Neuronal stem cell (in vitro differentiated cells): ENCODE measurements at regions not wholly inside any gene's neighbourhood (a gene's known extent, or its start where the extent isn't known, plus 50 kb on each side); places are given as distances from the start of the nearest gene placed in this dataset.

Source experiments
- DNase-seq: peaks from one replicate; pipeline ENCODE4 v3.0.0-alpha.2; 2013; ENCODE audit warnings: low spot score
- H2AFZ ChIP-seq: one replicate; pipeline ENCODE4 v1.6.1; 2013; ENCODE audit warnings: mild to moderate bottlenecking, low read length, inconsistent platforms
- H2AK5ac ChIP-seq: 2 replicates; pipeline ENCODE4 v1.6.1; 2013; ENCODE audit warnings: low read depth, mild to moderate bottlenecking, inconsistent platforms, low read length, moderate library complexity, mixed read lengths
- H2BK120ac ChIP-seq: 2 replicates; pipeline ENCODE4 v1.6.1; 2013; ENCODE audit warnings: low read depth, mild to moderate bottlenecking, inconsistent platforms, low read length, moderate library complexity, mixed read lengths
- H2BK12ac ChIP-seq: one replicate; pipeline ENCODE4 v1.6.1; 2013; ENCODE audit warnings: low read length, inconsistent platforms
- H2BK15ac ChIP-seq: 2 replicates; pipeline ENCODE4 v1.6.1; 2013; ENCODE audit warnings: mild to moderate bottlenecking, low read length, inconsistent platforms, mixed read lengths
- H2BK5ac ChIP-seq: one replicate; pipeline ENCODE4 v1.6.1; 2013; ENCODE audit warnings: inconsistent platforms, mild to moderate bottlenecking, low read length, moderate library complexity
- H3K14ac ChIP-seq: one replicate; pipeline ENCODE4 v1.6.1; 2013; ENCODE audit warnings: low read length, inconsistent platforms
- H3K18ac ChIP-seq: 2 replicates; pipeline ENCODE4 v1.6.1; 2013; ENCODE audit warnings: low read length, inconsistent platforms
- H3K23ac ChIP-seq: 2 replicates; pipeline ENCODE4 v1.6.1; 2013; ENCODE audit warnings: low read depth, mild to moderate bottlenecking, mixed read lengths, low read length, inconsistent platforms; ENCODE audit not compliant: poor library complexity
- H3K27ac ChIP-seq: replicated peaks from 3 replicates; pipeline ENCODE4 v1.5.1; 2013; ENCODE audit warnings: low read length, inconsistent platforms
- H3K27me3 ChIP-seq, 3 experiments: 2 replicates each; pipeline ENCODE4 v1.6.1; 2013; ENCODE audit warnings: low read length in 3 of 3, mild to moderate bottlenecking in 2 of 3, inconsistent platforms in 1 of 3, low read depth in 1 of 3, mixed read lengths in 1 of 3, moderate library complexity in 1 of 3; ENCODE audit not compliant: control insufficient read depth in 3 of 3, insufficient read depth in 3 of 3
- H3K36me3 ChIP-seq, 2 donors: replicated peaks in 1 of 2; 2 replicates each; pipeline ENCODE4 v1.6.1; 2013; ENCODE audit warnings: low read length in 2 of 2; ENCODE audit not compliant: control insufficient read depth in 2 of 2, insufficient read depth in 2 of 2
- H3K4ac ChIP-seq: 2 replicates; pipeline ENCODE4 v1.6.1; 2013; ENCODE audit warnings: inconsistent platforms, mild to moderate bottlenecking, low read length, moderate library complexity
- H3K4me1 ChIP-seq, 2 donors: 1 replicate in 1 of 2; 2 replicates in 1 of 2; pipeline ENCODE4 v1.6.1; 2013; ENCODE audit warnings: low read length in 2 of 2, low read depth in 1 of 2; ENCODE audit not compliant: control insufficient read depth in 2 of 2, insufficient read depth in 1 of 2
- H3K4me2 ChIP-seq: one replicate; pipeline ENCODE4 v1.6.1; 2013; ENCODE audit warnings: mild to moderate bottlenecking, low read length, inconsistent platforms; ENCODE audit not compliant: insufficient read depth, poor library complexity, severe bottlenecking
- H3K4me3 ChIP-seq, 2 donors: 2 replicates each; pipeline ENCODE4 v1.5.1; 2013; ENCODE audit warnings: low read length in 2 of 2, mild to moderate bottlenecking in 2 of 2, inconsistent platforms in 1 of 2, moderate library complexity in 1 of 2
- H3K79me1 ChIP-seq: one replicate; pipeline ENCODE4 v1.6.1; 2013; ENCODE audit warnings: low read depth, mild to moderate bottlenecking, inconsistent platforms, low read length, moderate library complexity
- H3K9ac ChIP-seq: one replicate; pipeline ENCODE4 v1.6.1; 2013; ENCODE audit warnings: mild to moderate bottlenecking, low read depth, low read length, inconsistent platforms; ENCODE audit not compliant: poor library complexity
- H3K9me3 ChIP-seq, 2 donors: replicated peaks in 1 of 2; 2 replicates each; pipeline versions ENCODE3 to v1.6.1; 2013; ENCODE audit warnings: low read length in 2 of 2, mild to moderate bottlenecking in 2 of 2, inconsistent platforms in 1 of 2, low read depth in 1 of 2, mixed read lengths in 1 of 2, moderate library complexity in 1 of 2; ENCODE audit not compliant: control insufficient read depth in 2 of 2, insufficient read depth in 1 of 2
- H4K8ac ChIP-seq: one replicate; pipeline ENCODE4 v1.6.1; 2013; ENCODE audit warnings: low read depth, mild to moderate bottlenecking, inconsistent platforms, low read length, moderate library complexity
- H4K91ac ChIP-seq: one replicate; pipeline ENCODE4 v1.6.1; 2013; ENCODE audit warnings: low read length, low read depth, mild to moderate bottlenecking, inconsistent platforms; ENCODE audit not compliant: poor library complexity
- WGBS, 2 donors: extraction: QIAGEN DNeasy Blood & Tissue Kit; methylation state at CpG; one replicate each; pipeline ENCODE4 v1.1.7; 2013; ENCODE audit warnings: missing lambda C conversion rate in 2 of 2, mixed read lengths in 1 of 2; ENCODE audit not compliant: insufficient read length in 2 of 2, insufficient replicate concordance in 1 of 2; ENCODE audit errors: extremely low coverage in 2 of 2; 5-methylcytosine and 5-hydroxymethylcytosine counted together

DNA sequence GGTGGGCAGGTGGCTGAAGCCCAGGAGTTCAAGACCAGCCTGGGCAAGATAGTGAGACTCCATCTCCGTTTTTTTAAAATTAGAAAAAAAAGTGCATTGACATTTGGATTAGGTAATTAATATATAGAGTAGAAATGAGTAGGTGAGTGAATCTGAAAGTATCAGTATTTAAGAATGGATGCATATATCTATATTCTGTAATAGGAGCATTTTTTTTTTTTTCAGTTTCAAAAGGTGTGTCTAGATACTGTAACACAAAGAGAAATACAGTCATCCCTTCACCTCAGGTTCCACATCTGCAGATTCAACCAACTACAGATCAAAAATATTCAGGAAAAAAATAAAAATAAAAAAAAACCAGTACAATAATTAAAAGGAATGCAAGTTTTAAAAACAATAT, 50.8 kb downstream of the RBM27 start:
- no peak overlapping the region for H2AK5ac ChIP-seq
- no peak overlapping the region for H3K4ac ChIP-seq
- no peak overlapping the region for H4K8ac ChIP-seq
- no peaks in the 10 kb centered on the region for H3K27me3 ChIP-seq
- H3K4me3 ChIP-seq, result no peak overlapping the region
- no peak overlapping the region for H3K27ac ChIP-seq
- no peak overlapping the region for H3K18ac ChIP-seq
- H2BK15ac ChIP-seq, result no peak overlapping the region
- no peak overlapping the region for H3K9ac ChIP-seq
- no peak overlapping the region for H3K14ac ChIP-seq
- H2BK120ac ChIP-seq, result no peak overlapping the region
- DNase-seq, result no peak
- no peak overlapping the region for H3K4me2 ChIP-seq
- H3K9me3 ChIP-seq, result no peaks in the 10 kb centered on the region
- H2BK12ac ChIP-seq, result no peak overlapping the region
- H3K4me1 ChIP-seq, result no peaks in the 10 kb centered on the region
- no peaks in the 10 kb centered on the region for H3K79me1 ChIP-seq
- peaks cover 9 to 75% of the 10 kb centered on the region in 2 donors for H3K36me3 ChIP-seq
- no peak overlapping the region for H3K23ac ChIP-seq
- no peak overlapping the region for H4K91ac ChIP-seq
- no peak overlapping the region for H2BK5ac ChIP-seq
- no peak overlapping the region for H2AFZ ChIP-seq
- no CpG with 5 or more reads among the region's 1 CpG for WGBS, 2 donors

DNA sequence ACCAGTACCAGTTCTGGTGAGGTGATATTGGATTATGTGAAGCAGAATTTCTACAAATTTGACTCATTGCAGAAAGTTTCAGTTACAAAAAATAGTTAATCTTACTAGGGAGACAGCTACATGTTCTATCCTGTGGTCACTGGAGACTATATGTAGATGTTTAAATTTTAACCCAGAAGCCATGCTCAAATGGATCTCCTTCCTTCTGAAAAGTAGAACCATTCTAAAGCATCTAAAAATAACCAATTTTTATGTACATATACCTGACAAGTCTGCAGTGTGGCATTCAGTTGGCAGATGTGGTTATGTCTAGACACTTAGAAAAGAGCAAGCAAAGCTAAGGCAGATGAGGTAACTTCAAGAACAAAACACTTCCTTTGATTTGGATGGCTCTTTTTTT, 65.5 kb upstream of the POU4F3 start:
- peaks cover 9 to 93% of the 10 kb centered on the region in 2 donors for H3K36me3 ChIP-seq

DNA sequence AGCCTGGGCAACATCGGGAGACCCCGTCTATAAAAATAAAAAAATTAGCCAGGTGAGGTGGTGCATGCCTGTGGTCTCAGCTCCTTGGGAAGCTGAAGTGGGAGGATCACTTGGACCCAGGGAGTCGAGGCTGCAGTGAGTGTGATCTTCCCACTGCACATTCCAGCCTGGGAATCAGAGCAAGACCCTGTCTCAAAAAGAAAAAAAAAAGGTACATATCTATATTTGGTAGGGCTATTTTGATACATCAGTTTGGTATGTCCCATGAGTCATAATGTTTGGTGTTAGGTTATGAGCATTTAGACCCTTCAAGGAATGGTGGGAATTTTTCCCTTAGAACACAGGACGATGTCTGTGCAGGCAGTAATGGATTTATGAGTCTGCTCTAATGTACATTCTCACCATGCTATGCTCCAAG, 55.3 kb upstream of the POU4F3 start:
- peaks cover 0 to 83% of the 10 kb centered on the region in 2 donors for H3K36me3 ChIP-seq
- no peak overlapping the region for H2BK15ac ChIP-seq
- H2BK120ac ChIP-seq, result no peak overlapping the region
- DNase-seq, result no peak
- H3K14ac ChIP-seq, result no peak overlapping the region
- no peaks in the 10 kb centered on the region for H3K9me3 ChIP-seq
- H3K4ac ChIP-seq, result no peak overlapping the region
- no peak overlapping the region for H3K27ac ChIP-seq
- H3K4me3 ChIP-seq, result no peak overlapping the region
- H3K23ac ChIP-seq, result no peak overlapping the region
- H4K91ac ChIP-seq, result no peak overlapping the region
- no peak overlapping the region for H3K4me2 ChIP-seq
- no peak overlapping the region for H4K8ac ChIP-seq
- H3K79me1 ChIP-seq, result no peaks in the 10 kb centered on the region
- H3K18ac ChIP-seq, result no peak overlapping the region
- H2BK5ac ChIP-seq, result no peak overlapping the region
- H3K9ac ChIP-seq, result no peak overlapping the region
- no peaks in the 10 kb centered on the region for H3K27me3 ChIP-seq
- no peak overlapping the region for H2AFZ ChIP-seq
- H2AK5ac ChIP-seq, result no peak overlapping the region
- H3K4me1 ChIP-seq, result no peaks in the 10 kb centered on the region
- no peak overlapping the region for H2BK12ac ChIP-seq
- no CpG with 5 or more reads among the region's 4 CpGs for WGBS, 2 donors

More for the DNA sequence above, 65.5 kb upstream of the POU4F3 start:
- Histone ChIP-seq H2AK5ac (no peak overlapping the region), H2BK12ac (no peak overlapping the region), H4K91ac (no peak overlapping the region), H3K23ac (no peak overlapping the region), H3K4me2 (no peak overlapping the region), H2BK5ac (no peak overlapping the region), H2AFZ (no peak overlapping the region), H3K27me3 (no peaks in the 10 kb centered on the region), H2BK15ac (no peak overlapping the region), H4K8ac (no peak overlapping the region), H3K9ac (no peak overlapping the region), H3K27ac (no peak overlapping the region), H3K79me1 (no peaks in the 10 kb centered on the region), H3K4me1 (no peaks in the 10 kb centered on the region), H3K14ac (no peak overlapping the region), H3K4ac (no peak overlapping the region), H3K4me3 (no peak overlapping the region), H3K9me3 (no peaks in the 10 kb centered on the region), H2BK120ac (no peak overlapping the region), H3K18ac (no peak overlapping the region)
- no peak for DNase-seq

DNA sequence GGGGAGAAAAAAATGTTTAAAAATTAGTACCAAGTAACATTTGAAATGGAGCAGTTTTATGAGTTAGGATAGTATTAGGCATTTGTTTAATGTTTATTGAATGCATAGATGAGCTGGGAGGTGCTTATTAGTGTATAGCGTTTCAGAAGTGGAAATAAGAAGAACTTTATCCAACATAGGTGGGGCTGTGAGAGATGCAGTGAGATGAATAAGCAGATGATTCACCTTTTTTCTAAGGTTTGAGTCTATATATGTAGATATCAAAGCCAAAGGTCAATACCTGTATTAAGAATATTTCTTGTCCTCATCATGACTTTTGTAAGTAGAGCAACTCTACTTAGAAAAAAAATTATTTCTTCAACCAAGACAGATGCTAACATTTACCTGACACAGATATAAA, 54.6 kb upstream of the POU4F3 start:
- Histone ChIP-seq H2BK12ac (no peak overlapping the region), H2BK5ac (no peak overlapping the region), H3K18ac (no peak overlapping the region), H3K4me2 (no peak overlapping the region), H4K91ac (no peak overlapping the region), H2AFZ (no peak overlapping the region), H3K27ac (no peak overlapping the region), H3K79me1 (no peaks in the 10 kb centered on the region), H2BK120ac (no peak overlapping the region), H3K14ac (no peak overlapping the region), H3K4me1 (no peaks in the 10 kb centered on the region), H3K4me3 (no peak overlapping the region), H3K27me3 (no peaks in the 10 kb centered on the region), H3K36me3 (peaks cover 0 to 83% of the 10 kb centered on the region in 2 donors), H3K23ac (no peak overlapping the region), H2BK15ac (no peak overlapping the region), H3K9ac (no peak overlapping the region), H3K4ac (no peak overlapping the region), H4K8ac (no peak overlapping the region), H3K9me3 (no peaks in the 10 kb centered on the region), H2AK5ac (no peak overlapping the region)
- DNase-seq, result no peak
- no CpG with 5 or more reads among the region's 1 CpG for WGBS, 2 donors
